Uterus (tissue), 3 donors: ENCODE measurements at regions not wholly inside any gene's neighbourhood (a gene's known extent, or its start where the extent isn't known, plus 50 kb on each side); places are given as distances from the start of the nearest gene placed in this dataset.

Experiments used
- DNase-seq, 2 donors: peaks; one replicate each; pipeline ENCODE4 v3.0.0-alpha.2; 2019 to 2020
- H3K27ac ChIP-seq, 2 donors: fragments of 200-600 bp; sonication (generic); 1 replicate in 1 of 2; 2 replicates in 1 of 2; pipeline ENCODE4 v1.5.1; 2016 to 2018
- H3K27me3 ChIP-seq, 2 donors: fragments of 200-600 bp; sonication (generic); one replicate each; pipeline ENCODE4 v1.5.1; 2018 to 2019; ENCODE audit warnings: control low read depth in 1 of 2
- H3K36me3 ChIP-seq, 2 donors: fragments of 200-600 bp; sonication (generic); one replicate each; pipeline ENCODE4 v1.5.1; 2019; ENCODE audit warnings: control low read depth in 1 of 2
- H3K4me1 ChIP-seq, 2 donors: fragments of 200-600 bp; sonication (generic); one replicate each; pipeline ENCODE4 v1.5.1; 2018 to 2019; ENCODE audit warnings: control low read depth in 1 of 2
- H3K4me3 ChIP-seq, 2 donors: fragments of 200-600 bp; sonication (generic); 1 replicate in 1 of 2; 2 replicates in 1 of 2; pipeline ENCODE4 v1.5.1; 2018 to 2019; ENCODE audit warnings: mild to moderate bottlenecking in 1 of 2
- H3K9me3 ChIP-seq, 2 donors: fragments of 200-600 bp; sonication (generic); one replicate each; pipeline ENCODE4 v1.5.1; 2019; ENCODE audit warnings: control low read depth in 1 of 2
- POLR2A ChIP-seq, 2 donors: fragments of 450-650 bp; IDR thresholded peaks; one replicate each; pipeline ENCODE4 v1.6.1; 2016; ENCODE audit warnings: antibody characterized with exemption in 2 of 2, mild to moderate bottlenecking in 1 of 2, moderate library complexity in 1 of 2
- intact Hi-C: fragments of 100-400 bp; cut with DNase I; formaldehyde crosslinking; loops from one replicate; pipeline ENCODE4 v1.15.1; 2023; ENCODE audit warnings: low total_unique reads
- TF ChIP-seq, protein P1 (sequence below), 4 experiments: fragments of 200-600 bp in 2 of 4; fragments of 450-650 bp in 2 of 4; sonication (generic) in 2 of 4; IDR thresholded peaks; one replicate each; pipeline ENCODE4 v1.5.1; 2016 to 2019; ENCODE audit warnings: antibody characterized with exemption in 4 of 4, mild to moderate bottlenecking in 2 of 4, moderate library complexity in 1 of 4
- donor health status: DM: yes; HTN: yes; CAD: no.

DNA sequence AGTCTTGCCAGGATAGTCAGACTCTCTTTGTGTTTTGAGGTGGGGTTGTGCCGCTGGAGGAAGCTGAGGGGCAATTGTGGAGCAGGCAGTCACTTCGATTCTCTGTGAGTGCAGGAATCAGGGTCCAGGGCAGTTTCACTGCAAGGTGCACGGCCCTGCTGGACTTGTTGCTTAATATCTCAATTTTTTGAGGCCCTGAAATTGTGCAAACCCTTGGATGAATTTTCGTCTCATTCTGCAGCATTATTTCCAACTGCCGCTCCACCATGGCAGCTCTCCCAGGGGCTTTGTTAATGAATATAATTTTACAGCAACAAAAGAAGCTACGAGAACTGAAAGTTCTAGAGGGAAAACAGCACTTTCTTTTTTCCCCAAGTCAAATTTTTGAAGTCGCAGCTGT is 531.9 kb downstream of the QKI start:
- Histone ChIP-seq H3K4me1 (no peaks in the 10 kb centered on the region), H3K36me3 (no peaks in the 10 kb centered on the region), H3K27me3 (no peaks in the 10 kb centered on the region), H3K27ac (peak overlapping the region; percentile 23 to 26), H3K4me3 (no peak overlapping the region), H3K9me3 (no peaks in the 10 kb centered on the region)
- TF ChIP-seq, protein P1, sequence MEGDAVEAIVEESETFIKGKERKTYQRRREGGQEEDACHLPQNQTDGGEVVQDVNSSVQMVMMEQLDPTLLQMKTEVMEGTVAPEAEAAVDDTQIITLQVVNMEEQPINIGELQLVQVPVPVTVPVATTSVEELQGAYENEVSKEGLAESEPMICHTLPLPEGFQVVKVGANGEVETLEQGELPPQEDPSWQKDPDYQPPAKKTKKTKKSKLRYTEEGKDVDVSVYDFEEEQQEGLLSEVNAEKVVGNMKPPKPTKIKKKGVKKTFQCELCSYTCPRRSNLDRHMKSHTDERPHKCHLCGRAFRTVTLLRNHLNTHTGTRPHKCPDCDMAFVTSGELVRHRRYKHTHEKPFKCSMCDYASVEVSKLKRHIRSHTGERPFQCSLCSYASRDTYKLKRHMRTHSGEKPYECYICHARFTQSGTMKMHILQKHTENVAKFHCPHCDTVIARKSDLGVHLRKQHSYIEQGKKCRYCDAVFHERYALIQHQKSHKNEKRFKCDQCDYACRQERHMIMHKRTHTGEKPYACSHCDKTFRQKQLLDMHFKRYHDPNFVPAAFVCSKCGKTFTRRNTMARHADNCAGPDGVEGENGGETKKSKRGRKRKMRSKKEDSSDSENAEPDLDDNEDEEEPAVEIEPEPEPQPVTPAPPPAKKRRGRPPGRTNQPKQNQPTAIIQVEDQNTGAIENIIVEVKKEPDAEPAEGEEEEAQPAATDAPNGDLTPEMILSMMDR (IDR thresholded peaks at IDR 0.05), result no peak
- no peak for TF ChIP-seq POLR2A (IDR thresholded peaks at IDR 0.05)
- DNase-seq, result peak; percentile 21 to 48
- intact Hi-C loops, result no loop called here

DNA sequence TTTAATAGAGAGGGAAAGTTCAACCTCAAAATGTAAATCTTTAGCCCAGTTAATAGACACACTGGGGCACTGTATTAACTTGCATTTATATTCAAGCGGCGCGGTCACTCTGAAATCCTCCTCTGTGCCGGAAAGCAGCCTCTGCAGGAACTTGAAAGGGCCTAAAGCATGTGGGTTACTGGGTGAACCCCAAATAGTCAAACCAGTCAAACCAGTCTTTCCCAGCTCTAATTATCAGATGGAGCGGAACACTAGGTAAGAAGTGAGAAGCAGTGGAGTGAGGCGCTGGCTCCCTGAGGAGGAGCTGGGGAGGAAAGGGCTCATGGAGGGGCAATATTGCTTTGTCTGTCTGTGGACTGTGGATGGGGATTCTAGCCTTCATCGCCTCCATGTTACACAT is 531.3 kb downstream of the QKI start:
- Histone ChIP-seq H3K4me1 (no peaks in the 10 kb centered on the region), H3K27me3 (no peaks in the 10 kb centered on the region), H3K4me3 (no peak overlapping the region), H3K9me3 (no peaks in the 10 kb centered on the region), H3K36me3 (no peaks in the 10 kb centered on the region), H3K27ac (no peak overlapping the region)
- TF ChIP-seq POLR2A (IDR thresholded peaks at IDR 0.05), result no peak
- TF ChIP-seq, protein P1 (IDR thresholded peaks at IDR 0.05), result no peak
- intact Hi-C loops, result no loop called here
- DNase-seq, result no peak

DNA sequence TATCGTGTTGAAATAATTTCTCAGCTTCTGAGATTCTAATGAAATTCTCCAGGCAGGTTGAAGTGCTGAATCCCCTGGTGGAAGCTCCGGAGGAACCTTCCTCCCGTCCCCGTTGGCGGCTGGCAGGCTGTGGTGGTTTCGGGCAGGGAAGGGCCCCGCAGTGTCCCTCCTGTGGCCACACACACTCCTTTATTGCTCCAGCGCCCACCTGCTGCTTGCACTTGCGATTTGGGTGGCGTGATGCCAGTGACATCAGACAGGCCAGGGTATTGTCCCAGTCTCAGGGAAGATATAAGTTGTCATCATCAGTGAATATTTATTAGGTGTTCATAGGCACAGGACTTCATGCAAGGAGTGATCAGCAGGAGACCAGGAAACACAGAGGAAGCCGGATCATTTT is 530.4 kb downstream of the QKI start:
- no peaks in the 10 kb centered on the region for H3K4me1 ChIP-seq
- H3K9me3 ChIP-seq, result no peaks in the 10 kb centered on the region
- H3K36me3 ChIP-seq, result no peaks in the 10 kb centered on the region
- TF ChIP-seq, protein P1 (IDR thresholded peaks at IDR 0.05), result no peak
- no peak for TF ChIP-seq POLR2A (IDR thresholded peaks at IDR 0.05)
- no peak overlapping the region for H3K4me3 ChIP-seq
- DNase-seq, result no peak
- no peak overlapping the region for H3K27ac ChIP-seq
- intact Hi-C loops, result no loop called here
- H3K27me3 ChIP-seq, result no peaks in the 10 kb centered on the region

DNA sequence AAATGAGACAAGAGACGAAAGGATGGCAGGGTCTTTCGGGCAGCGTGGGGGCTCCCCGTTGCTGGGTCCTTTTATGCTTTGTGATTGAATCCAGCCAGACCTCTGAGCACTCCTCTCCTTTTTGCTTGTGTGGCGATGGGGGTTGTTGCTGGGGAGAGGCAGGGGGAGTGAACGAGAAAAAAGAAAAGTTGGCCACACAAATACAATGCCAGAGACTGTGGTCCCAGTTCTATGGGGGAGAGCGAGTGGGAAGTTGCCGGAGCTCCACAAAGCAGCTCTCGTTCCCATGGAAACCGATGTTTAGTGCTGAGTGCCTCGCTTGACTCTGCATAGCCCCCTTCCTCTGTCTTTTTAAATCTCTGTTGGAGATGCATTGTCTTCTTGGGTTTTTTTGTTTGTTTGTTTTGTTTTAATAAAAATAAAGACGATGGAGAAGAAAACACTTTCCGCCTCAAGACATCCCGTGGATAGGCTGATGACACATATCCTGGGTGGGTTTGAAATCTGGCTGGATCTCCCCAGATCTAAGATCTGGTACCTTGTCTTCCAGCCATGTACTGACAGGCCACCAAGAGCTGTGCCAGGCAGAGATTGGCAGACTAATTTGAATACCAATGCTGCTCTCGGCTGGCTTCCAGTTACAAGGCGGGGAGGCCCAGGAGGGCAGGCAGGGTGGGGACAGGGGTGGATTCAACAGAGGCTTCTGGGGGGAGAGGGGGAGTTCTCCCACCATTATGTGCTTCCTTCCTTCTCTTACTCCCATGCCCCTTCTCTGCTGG is 529.3 kb downstream of the QKI start:
- TF ChIP-seq, protein P1 (IDR thresholded peaks at IDR 0.05), result no peak
- no peak for TF ChIP-seq POLR2A (IDR thresholded peaks at IDR 0.05)
- H3K27ac ChIP-seq, result no peak overlapping the region
- intact Hi-C loops, result no loop called here
- no peaks in the 10 kb centered on the region for H3K4me1 ChIP-seq
- no peaks in the 10 kb centered on the region for H3K36me3 ChIP-seq
- no peak for DNase-seq
- no peaks in the 10 kb centered on the region for H3K9me3 ChIP-seq
- no peaks in the 10 kb centered on the region for H3K27me3 ChIP-seq
- H3K4me3 ChIP-seq, result no peak overlapping the region

DNA sequence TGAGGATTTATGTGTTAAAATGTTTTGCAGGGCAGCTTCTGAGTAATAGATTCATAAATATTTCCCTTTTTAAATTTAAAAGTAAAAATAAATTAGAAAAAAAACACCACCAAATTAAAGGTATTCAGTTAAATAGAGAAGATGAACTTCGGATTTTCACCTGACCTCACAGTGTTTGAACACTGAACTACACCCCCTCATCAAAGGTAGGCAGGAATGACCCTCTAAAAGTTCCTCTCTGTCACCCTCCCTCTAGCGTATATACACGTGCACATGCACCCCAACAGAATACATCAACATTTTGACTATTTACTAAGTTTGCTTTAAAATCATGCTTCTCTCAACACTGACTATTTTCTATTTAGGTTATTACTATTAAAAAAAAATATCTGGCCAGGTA is 528.3 kb downstream of the QKI start:
- H3K36me3 ChIP-seq, result no peaks in the 10 kb centered on the region
- H3K27ac ChIP-seq, result no peak overlapping the region
- intact Hi-C loops, result no loop called here
- H3K27me3 ChIP-seq, result no peaks in the 10 kb centered on the region
- TF ChIP-seq POLR2A (IDR thresholded peaks at IDR 0.05), result no peak
- TF ChIP-seq, protein P1 (IDR thresholded peaks at IDR 0.05), result no peak
- H3K4me1 ChIP-seq, result no peaks in the 10 kb centered on the region
- no peak overlapping the region for H3K4me3 ChIP-seq
- H3K9me3 ChIP-seq, result no peaks in the 10 kb centered on the region
- DNase-seq, result no peak
